ENCODE measurements at regions not wholly inside any gene's neighbourhood (a gene's known extent, or its start where the extent isn't known, plus 50 kb on each side); places are given as distances from the start of the nearest gene placed in this dataset.
A peak's percentile ranks its signal among the peaks of the same experiment; 100 is the strongest.

DNA sequence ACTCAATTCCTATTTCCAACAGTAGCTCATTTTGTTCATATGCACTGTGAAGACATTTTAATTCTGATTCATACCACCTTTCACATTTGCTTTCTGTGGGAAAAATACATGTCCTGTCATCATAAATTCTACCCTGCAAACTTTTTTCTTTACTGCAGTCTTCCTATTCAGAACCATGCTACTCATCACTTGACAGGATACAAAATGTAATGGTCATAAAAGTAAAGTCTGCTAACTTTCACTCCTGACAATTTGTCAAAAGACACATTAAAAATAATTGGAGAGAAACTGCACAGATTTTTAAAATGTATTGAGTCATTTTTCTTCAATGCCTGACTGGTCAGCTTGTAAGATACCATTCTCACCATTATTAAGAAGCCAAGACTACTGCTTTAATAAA lies 1817.1 kb downstream of the BRINP3 start:
- Histone ChIP-seq H3F3A (ENCODE audit: insufficient read depth, low read length, poor library complexity, severe bottlenecking) (no peaks in the 10 kb centered on the region), H3K36me3 (ENCODE audit: insufficient read depth, low read length) (no peaks in the 10 kb centered on the region), H3K79me2 (replicated peaks; ENCODE audit: insufficient read depth, low read length) (no peaks in the 10 kb centered on the region), H4K20me1 (ENCODE audit: insufficient read depth) (no peaks in the 10 kb centered on the region), H3K4me3 (ENCODE audit: low read length) (no peak overlapping the region), H3K9me3 (ENCODE audit: low read length) (no peaks in the 10 kb centered on the region), H3K27ac (ENCODE audit: low read length) (no peak overlapping the region), H3K4me2 (ENCODE audit: low read length) (no peak overlapping the region), H3K27me3 (ENCODE audit: insufficient read depth, low read depth, low read length) (no peaks in the 10 kb centered on the region), H3K9ac (ENCODE audit: low read length) (no peak overlapping the region), H2AFZ (ENCODE audit: low read depth, low read length) (no peak overlapping the region), H3K9me2 (ENCODE audit: insufficient read depth, low read length) (no peaks in the 10 kb centered on the region)
- TF ChIP-seq RAD21 (conservative IDR thresholded peaks at IDR 0.05) (no peak), EP300 (conservative IDR thresholded peaks at IDR 0.05; ENCODE audit: poor library complexity, severe bottlenecking) (no peak), POLR2AphosphoS5 (IDR thresholded peaks at IDR 0.05) (no peak), TAF1 (IDR thresholded peaks at IDR 0.05; ENCODE audit: low read depth) (no peak), EZH2 (IDR thresholded peaks at IDR 0.05; ENCODE audit: borderline replicate concordance, insufficient read depth, low read length, poor library complexity, severe bottlenecking) (no peak)
- TF ChIP-seq, protein P1, sequence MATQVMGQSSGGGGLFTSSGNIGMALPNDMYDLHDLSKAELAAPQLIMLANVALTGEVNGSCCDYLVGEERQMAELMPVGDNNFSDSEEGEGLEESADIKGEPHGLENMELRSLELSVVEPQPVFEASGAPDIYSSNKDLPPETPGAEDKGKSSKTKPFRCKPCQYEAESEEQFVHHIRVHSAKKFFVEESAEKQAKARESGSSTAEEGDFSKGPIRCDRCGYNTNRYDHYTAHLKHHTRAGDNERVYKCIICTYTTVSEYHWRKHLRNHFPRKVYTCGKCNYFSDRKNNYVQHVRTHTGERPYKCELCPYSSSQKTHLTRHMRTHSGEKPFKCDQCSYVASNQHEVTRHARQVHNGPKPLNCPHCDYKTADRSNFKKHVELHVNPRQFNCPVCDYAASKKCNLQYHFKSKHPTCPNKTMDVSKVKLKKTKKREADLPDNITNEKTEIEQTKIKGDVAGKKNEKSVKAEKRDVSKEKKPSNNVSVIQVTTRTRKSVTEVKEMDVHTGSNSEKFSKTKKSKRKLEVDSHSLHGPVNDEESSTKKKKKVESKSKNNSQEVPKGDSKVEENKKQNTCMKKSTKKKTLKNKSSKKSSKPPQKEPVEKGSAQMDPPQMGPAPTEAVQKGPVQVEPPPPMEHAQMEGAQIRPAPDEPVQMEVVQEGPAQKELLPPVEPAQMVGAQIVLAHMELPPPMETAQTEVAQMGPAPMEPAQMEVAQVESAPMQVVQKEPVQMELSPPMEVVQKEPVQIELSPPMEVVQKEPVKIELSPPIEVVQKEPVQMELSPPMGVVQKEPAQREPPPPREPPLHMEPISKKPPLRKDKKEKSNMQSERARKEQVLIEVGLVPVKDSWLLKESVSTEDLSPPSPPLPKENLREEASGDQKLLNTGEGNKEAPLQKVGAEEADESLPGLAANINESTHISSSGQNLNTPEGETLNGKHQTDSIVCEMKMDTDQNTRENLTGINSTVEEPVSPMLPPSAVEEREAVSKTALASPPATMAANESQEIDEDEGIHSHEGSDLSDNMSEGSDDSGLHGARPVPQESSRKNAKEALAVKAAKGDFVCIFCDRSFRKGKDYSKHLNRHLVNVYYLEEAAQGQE (IDR thresholded peaks at IDR 0.05; ENCODE audit: borderline replicate concordance) = no peak
- TF ChIP-seq, protein P2, sequence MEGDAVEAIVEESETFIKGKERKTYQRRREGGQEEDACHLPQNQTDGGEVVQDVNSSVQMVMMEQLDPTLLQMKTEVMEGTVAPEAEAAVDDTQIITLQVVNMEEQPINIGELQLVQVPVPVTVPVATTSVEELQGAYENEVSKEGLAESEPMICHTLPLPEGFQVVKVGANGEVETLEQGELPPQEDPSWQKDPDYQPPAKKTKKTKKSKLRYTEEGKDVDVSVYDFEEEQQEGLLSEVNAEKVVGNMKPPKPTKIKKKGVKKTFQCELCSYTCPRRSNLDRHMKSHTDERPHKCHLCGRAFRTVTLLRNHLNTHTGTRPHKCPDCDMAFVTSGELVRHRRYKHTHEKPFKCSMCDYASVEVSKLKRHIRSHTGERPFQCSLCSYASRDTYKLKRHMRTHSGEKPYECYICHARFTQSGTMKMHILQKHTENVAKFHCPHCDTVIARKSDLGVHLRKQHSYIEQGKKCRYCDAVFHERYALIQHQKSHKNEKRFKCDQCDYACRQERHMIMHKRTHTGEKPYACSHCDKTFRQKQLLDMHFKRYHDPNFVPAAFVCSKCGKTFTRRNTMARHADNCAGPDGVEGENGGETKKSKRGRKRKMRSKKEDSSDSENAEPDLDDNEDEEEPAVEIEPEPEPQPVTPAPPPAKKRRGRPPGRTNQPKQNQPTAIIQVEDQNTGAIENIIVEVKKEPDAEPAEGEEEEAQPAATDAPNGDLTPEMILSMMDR (IDR thresholded peaks at IDR 0.05; ENCODE audit: poor library complexity, severe bottlenecking) = no peak

DNA sequence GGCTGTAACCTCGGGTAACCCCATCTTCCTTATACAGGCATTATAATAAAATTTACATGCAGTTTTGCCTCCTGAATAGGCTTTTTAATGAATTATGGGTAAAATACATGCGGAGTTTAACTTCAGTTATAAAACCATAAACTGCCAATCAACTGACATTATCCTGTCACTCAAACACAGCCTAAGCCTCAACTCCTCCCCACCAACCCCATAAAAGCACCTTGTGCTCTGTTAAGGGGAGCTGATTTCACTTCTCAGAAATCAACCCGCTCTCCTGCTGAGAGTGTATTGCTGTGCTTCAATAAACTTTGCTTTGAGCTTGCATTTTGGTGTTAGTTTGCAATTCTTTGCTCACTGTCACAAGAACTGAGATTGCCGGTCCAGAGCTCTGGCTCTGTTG lies 1812.2 kb downstream of the BRINP3 start:
- Histone ChIP-seq H3K4me3 (ENCODE audit: low read length) (no peak overlapping the region), H4K20me1 (ENCODE audit: insufficient read depth) (no peaks in the 10 kb centered on the region), H3K79me2 (replicated peaks; ENCODE audit: insufficient read depth, low read length) (no peaks in the 10 kb centered on the region), H2AFZ (ENCODE audit: low read depth, low read length) (no peak overlapping the region), H3K9me3 (ENCODE audit: low read length) (no peaks in the 10 kb centered on the region), H3K9ac (ENCODE audit: low read length) (no peak overlapping the region), H3K27me3 (ENCODE audit: insufficient read depth, low read depth, low read length) (no peaks in the 10 kb centered on the region), H3K27ac (ENCODE audit: low read length) (no peak overlapping the region), H3F3A (ENCODE audit: insufficient read depth, low read length, poor library complexity, severe bottlenecking) (no peaks in the 10 kb centered on the region), H3K9me2 (ENCODE audit: insufficient read depth, low read length) (no peaks in the 10 kb centered on the region), H3K4me2 (ENCODE audit: low read length) (no peak overlapping the region), H3K36me3 (ENCODE audit: insufficient read depth, low read length) (no peaks in the 10 kb centered on the region)
- TF ChIP-seq EP300 (conservative IDR thresholded peaks at IDR 0.05; ENCODE audit: poor library complexity, severe bottlenecking) (peak; percentile 73), POLR2AphosphoS5 (IDR thresholded peaks at IDR 0.05) (peak; percentile 23)
- TF ChIP-seq, protein P2 (IDR thresholded peaks at IDR 0.05; ENCODE audit: poor library complexity, severe bottlenecking) = no peak
